Transverse colon (tissue), 4 donors: ENCODE measurements at regions not wholly inside any gene's neighbourhood (a gene's known extent, or its start where the extent isn't known, plus 50 kb on each side); places are given as distances from the start of the nearest gene placed in this dataset.
"Not testable (repeated sequence)": the region's sequence is repeated elsewhere in the genome, so short reads cannot be mapped to it uniquely, and the experiment has no call there.

Source experiments
- CTCF ChIP-seq, 5 experiments: fragments of 200-600 bp in 3 of 5; fragments of 450-650 bp in 2 of 5; sonication (generic) in 3 of 5; IDR thresholded peaks; 1 replicate in 2 of 5; 2 replicates in 3 of 5; pipeline ENCODE4 v1.5.1; 2016 to 2017; ENCODE audit warnings: antibody characterized with exemption in 5 of 5, inconsistent platforms in 3 of 5, mild to moderate bottlenecking in 2 of 5, moderate library complexity in 1 of 5
- EP300 ChIP-seq: sonication (generic); formaldehyde crosslinking; IDR thresholded peaks from one replicate; pipeline ENCODE4 v1.6.1; 2017; ENCODE audit warnings: antibody characterized with exemption, low read depth
- POLR2A ChIP-seq: fragments of 450-650 bp; IDR thresholded peaks from one replicate; pipeline ENCODE4 v1.6.1; 2016; ENCODE audit warnings: antibody characterized with exemption, mild to moderate bottlenecking, moderate library complexity
- POLR2AphosphoS5 ChIP-seq, 3 donors: sonication (generic); formaldehyde crosslinking; IDR thresholded peaks; one replicate each; pipeline ENCODE4 v1.6.1; 2016; ENCODE audit warnings: antibody characterized with exemption in 3 of 3

GRCh38 chr2:211219548-211219947 is 663.1 kb downstream of the CPS1 start:
- TF ChIP-seq CTCF (IDR thresholded peaks at IDR 0.05); POLR2AphosphoS5 (IDR thresholded peaks at IDR 0.05); EP300; POLR2A: not testable (repeated sequence)
